ENCODE measurements at regions not wholly inside any gene's neighbourhood (a gene's known extent, or its start where the extent isn't known, plus 50 kb on each side); places are given as distances from the start of the nearest gene placed in this dataset.

- no peaks in the 10 kb centered on the region for H3K27me3 ChIP-seq (ENCODE audit: insufficient read depth in 3 of 3, low read length in 2 of 3)
- no peak for ATAC-seq
- no peaks in the 10 kb centered on the region for H3K4me1 ChIP-seq
- WGBS, 3 donors = 54 to 65% (median 64%) methylated on average over 2 of the region's 2 CpGs
- H3K27ac ChIP-seq = no peak overlapping the region
- H3K9me3 ChIP-seq = no peaks in the 10 kb centered on the region
- no peak overlapping the region for H3K4me3 ChIP-seq
- DNase-seq = no peak
- no peak for TF ChIP-seq CTCF (IDR thresholded peaks at IDR 0.05)
- intact Hi-C loops (cut with DNase I) = no loop called here
- no peaks in the 10 kb centered on the region for H3K36me3 ChIP-seq (ENCODE audit: insufficient read depth in 1 of 2, low read depth in 1 of 2)
These were observed 444.4 kb downstream of the GABRG1 start for GRCh38 chr4:45679411-45679810.

GRCh38 chr4:45668128-45668527 is 455.7 kb downstream of the GABRG1 start:
- DNase-seq = no peak
- Histone ChIP-seq H3K27me3 (ENCODE audit: insufficient read depth in 3 of 3, low read length in 2 of 3) (no peaks in the 10 kb centered on the region), H3K4me1 (no peaks in the 10 kb centered on the region), H3K9me3 (no peaks in the 10 kb centered on the region), H3K36me3 (ENCODE audit: insufficient read depth in 1 of 2, low read depth in 1 of 2) (no peaks in the 10 kb centered on the region), H3K27ac (no peak overlapping the region), H3K4me3 (no peak overlapping the region)
- intact Hi-C loops (cut with DNase I) = no loop called here
- WGBS, 3 donors = 24 to 39% (median 27%) methylated on average over 6 of the region's 6 CpGs
- no peak for TF ChIP-seq CTCF (IDR thresholded peaks at IDR 0.05)
- no peak for ATAC-seq

GRCh38 chr4:45663628-45664081 is 460.2 kb downstream of the GABRG1 start:
- Histone ChIP-seq H3K9me3 (no peaks in the 10 kb centered on the region), H3K27me3 (ENCODE audit: insufficient read depth in 3 of 3, low read length in 2 of 3) (no peaks in the 10 kb centered on the region), H3K27ac (no peak overlapping the region), H3K36me3 (ENCODE audit: insufficient read depth in 1 of 2, low read depth in 1 of 2) (no peaks in the 10 kb centered on the region), H3K4me3 (no peak overlapping the region), H3K4me1 (no peaks in the 10 kb centered on the region)
- DNase-seq = no peak
- intact Hi-C loops (cut with DNase I) = no loop called here
- peak in 1 of 4 donors; percentile 34 for ATAC-seq
- 56 to 69% (median 57%) methylated on average over 2 of the region's 2 CpGs for WGBS, 3 donors
- no peak for TF ChIP-seq CTCF (IDR thresholded peaks at IDR 0.05)

GRCh38 chr4:45663003-45663402 is 460.9 kb downstream of the GABRG1 start:
- ATAC-seq (peak in 2 of 4 donors; percentile 55 to 58), DNase-seq (peak in 1 of 2 donors; percentile 23)
- Histone ChIP-seq H3K4me1 (no peaks in the 10 kb centered on the region), H3K4me3 (no peak overlapping the region), H3K36me3 (ENCODE audit: insufficient read depth in 1 of 2, low read depth in 1 of 2) (no peaks in the 10 kb centered on the region), H3K27me3 (ENCODE audit: insufficient read depth in 3 of 3, low read length in 2 of 3) (no peaks in the 10 kb centered on the region), H3K27ac (no peak overlapping the region), H3K9me3 (no peaks in the 10 kb centered on the region)
- 4 to 8% (median 8%) methylated on average over 1 of the region's 1 CpG for WGBS, 3 donors
- intact Hi-C loops (cut with DNase I) = no loop called here
- no peak for TF ChIP-seq CTCF (IDR thresholded peaks at IDR 0.05)

GRCh38 chr4:45661893-45662292 is 462.0 kb downstream of the GABRG1 start:
- no peaks in the 10 kb centered on the region for H3K27me3 ChIP-seq (ENCODE audit: insufficient read depth in 3 of 3, low read length in 2 of 3)
- DNase-seq (no peak), ATAC-seq (no peak)
- intact Hi-C loops (cut with DNase I) = no loop called here
- H3K36me3 ChIP-seq (ENCODE audit: insufficient read depth in 1 of 2, low read depth in 1 of 2) = no peaks in the 10 kb centered on the region
- TF ChIP-seq CTCF (IDR thresholded peaks at IDR 0.05) = no peak
- no peak overlapping the region for H3K4me3 ChIP-seq
- no peak overlapping the region for H3K27ac ChIP-seq
- no peaks in the 10 kb centered on the region for H3K4me1 ChIP-seq
- 66 to 83% (median 72%) methylated on average over 3 of the region's 3 CpGs for WGBS, 3 donors
- H3K9me3 ChIP-seq = no peaks in the 10 kb centered on the region
